HCT116 (cell line): ENCODE measurements at regions not wholly inside any gene's neighbourhood (a gene's known extent, or its start where the extent isn't known, plus 50 kb on each side); places are given as distances from the start of the nearest gene placed in this dataset.

Source experiments
- ATAC-seq: fragments of 200-7000 bp; cut with Tn5 transposase; 2 replicates; pipeline ENCODE4 v1.9.1; 2020; ENCODE audit warnings: mild to moderate bottlenecking, moderate library complexity
- BruUV-seq: library from RNA; stranded (reverse); fragments of 400-500 nt; replicated peaks from 2 replicates; lab custom pipeline; 2021; lab: Mats Ljungman, UMichigan
- CTCF ChIA-PET: fragments of 300-600 bp; sonication (Branson Sonifier 250); formaldehyde crosslinking; loops from one replicate; lab custom pipeline; 2021; ENCODE audit warnings: antibody characterized with exemption; lab: Charles Lee
- POLR2A ChIA-PET: fragments of 300-600, 350-600 bp; sonication (Branson Sonifier 250); formaldehyde crosslinking; loops from one replicate; lab custom pipeline; 2021; ENCODE audit warnings: antibody characterized with exemption; lab: Charles Lee
- RAD21 ChIA-PET, 2 experiments: fragments of 300-600 bp; sonication (Branson Sonifier 250); formaldehyde crosslinking; loops; one replicate each; lab custom pipeline; 2023; ENCODE audit warnings: low total read pairs in 2 of 2; ENCODE audit not compliant: uncharacterized antibody in 2 of 2, unreplicated experiment in 2 of 2, low non-redundant PET in 1 of 2; lab: Charles Lee
- DNase-seq: peaks from one replicate; pipeline ENCODE4 v3.0.0-alpha.2; 2010; ENCODE audit warnings: low read depth, low spot score
- H2AFZ ChIP-seq: fragments of 200-600 bp; shearing (Covaris generic), sonication (generic); 2 replicates; pipeline ENCODE4 v1.6.1; 2017; ENCODE audit warnings: low read depth, mixed run types, mixed read lengths, antibody characterized with exemption, low read length; ENCODE audit not compliant: poor library complexity, severe bottlenecking
- H3K27ac ChIP-seq: 2 replicates; pipeline ENCODE4 v1.5.1; 2012; ENCODE audit warnings: low read depth, low read length
- H3K27me3 ChIP-seq: fragments of 200-600 bp; sonication (generic); 2 replicates; pipeline ENCODE4 v1.6.1; 2016; ENCODE audit warnings: mixed run types, low read length, mixed read lengths; ENCODE audit not compliant: insufficient read depth
- H3K36me3 ChIP-seq, 2 experiments: fragments of 200-500 bp in 1 of 2; fragments of 200-600 bp in 1 of 2; sonication (Bioruptor generic) in 1 of 2; sonication (generic) in 1 of 2; 2 replicates each; pipeline versions ENCODE4 v1.5.1 to v1.6.1; 2014 to 2016; ENCODE audit warnings: low read length in 2 of 2, inconsistent platforms in 1 of 2, mixed read lengths in 1 of 2, mixed run types in 1 of 2; ENCODE audit not compliant: insufficient read depth in 2 of 2, control insufficient read depth in 1 of 2
- H3K4me1 ChIP-seq, 2 experiments: fragments of 200-600 bp in 1 of 2; sonication (generic) in 1 of 2; 2 replicates each; pipeline versions ENCODE4 v1.5.1 to v1.6.1; 2012 to 2017; ENCODE audit warnings: low read length in 2 of 2, inconsistent platforms in 1 of 2, mild to moderate bottlenecking in 1 of 2, mixed read lengths in 1 of 2, mixed run types in 1 of 2, moderate library complexity in 1 of 2; ENCODE audit not compliant: insufficient read depth in 2 of 2, control insufficient read depth in 1 of 2
- H3K4me2 ChIP-seq: fragments of 200-600 bp; sonication (generic); 2 replicates; pipeline ENCODE4 v1.6.1; 2017; ENCODE audit warnings: mixed run types, low read length, mixed read lengths
- H3K4me3 ChIP-seq, 2 experiments: fragments of 200-600 bp in 1 of 2; sonication (generic) in 1 of 2; replicated peaks in 1 of 2; 2 replicates each; pipeline ENCODE4 v1.5.1; 2011 to 2016; ENCODE audit warnings: low read length in 2 of 2, control low read depth in 1 of 2, low read depth in 1 of 2, mild to moderate bottlenecking in 1 of 2, mixed read lengths in 1 of 2, mixed run types in 1 of 2
- H3K79me2 ChIP-seq: fragments of 200-600 bp; sonication (generic); 2 replicates; pipeline ENCODE4 v1.6.1; 2017; ENCODE audit warnings: mild to moderate bottlenecking, mixed run types, low read length, moderate library complexity, mixed read lengths; ENCODE audit not compliant: insufficient read depth
- H3K9ac ChIP-seq: fragments of 200-600 bp; sonication (generic); 2 replicates; pipeline ENCODE4 v1.6.1; 2016; ENCODE audit warnings: low read length, mixed read lengths
- H3K9me2 ChIP-seq: fragments of 200-600 bp; sonication (generic), shearing (Covaris generic); 2 replicates; pipeline ENCODE4 v1.6.1; 2017; ENCODE audit warnings: mixed run types, mild to moderate bottlenecking, moderate library complexity; ENCODE audit not compliant: insufficient read depth
- H3K9me3 ChIP-seq, 2 experiments: fragments of 200-500 bp in 1 of 2; fragments of 200-600 bp in 1 of 2; sonication (Bioruptor generic) in 1 of 2; sonication (generic) in 1 of 2; 2 replicates each; pipeline ENCODE4 v1.6.1; 2014 to 2017; ENCODE audit warnings: low read length in 2 of 2, mixed read lengths in 2 of 2, inconsistent platforms in 1 of 2, low read depth in 1 of 2, mild to moderate bottlenecking in 1 of 2, mixed run types in 1 of 2, moderate library complexity in 1 of 2; ENCODE audit not compliant: control insufficient read depth in 1 of 2, insufficient read depth in 1 of 2
- H4K20me1 ChIP-seq: fragments of 200-600 bp; sonication (generic), shearing (Covaris generic); 2 replicates; pipeline ENCODE4 v1.6.1; 2017; ENCODE audit warnings: mixed run types, mild to moderate bottlenecking, moderate library complexity; ENCODE audit not compliant: insufficient read depth
- CBX3 ChIP-seq: IDR thresholded peaks from 2 replicates; pipeline ENCODE4 v1.6.1; 2012; ENCODE audit warnings: low read depth
- CEBPB ChIP-seq: IDR thresholded peaks from 2 replicates; pipeline ENCODE4 v1.6.1; 2012; ENCODE audit warnings: low read depth
- EGR1 ChIP-seq: IDR thresholded peaks from 2 replicates; pipeline ENCODE4 v1.6.1; 2012; ENCODE audit warnings: low read depth
- ELF1 ChIP-seq: IDR thresholded peaks from 2 replicates; pipeline ENCODE4 v1.6.1; 2012; ENCODE audit warnings: low read depth, borderline replicate concordance
- REST ChIP-seq: IDR thresholded peaks from 2 replicates; pipeline ENCODE4 v1.6.1; 2012; ENCODE audit warnings: low read depth
- SIN3A ChIP-seq: IDR thresholded peaks from 2 replicates; pipeline ENCODE4 v1.6.1; 2012; ENCODE audit warnings: low read depth
- SRF ChIP-seq: IDR thresholded peaks from 2 replicates; pipeline ENCODE4 v1.6.1; 2012; ENCODE audit warnings: low read depth
- YY1 ChIP-seq: IDR thresholded peaks from 2 replicates; pipeline ENCODE4 v1.6.1; 2011; ENCODE audit warnings: low read length, low read depth, moderate library complexity, mild to moderate bottlenecking; ENCODE audit not compliant: insufficient replicate concordance; ENCODE audit errors: extremely low read depth
- ZBTB33 ChIP-seq: IDR thresholded peaks from 2 replicates; pipeline ENCODE4 v1.6.1; 2011; ENCODE audit warnings: mild to moderate bottlenecking, low read length, moderate library complexity; ENCODE audit not compliant: insufficient replicate concordance; ENCODE audit errors: extremely low read depth
- intact Hi-C: fragments of 100-400 bp; cut with micrococcal nuclease; formaldehyde crosslinking; loops from 2 replicates; pipeline ENCODE4 v1.10.0; 2022

- TF ChIP-seq SIN3A (no peak), REST (no peak), CBX3 (no peak), ELF1 (no peak), EGR1 (no peak), SRF (no peak), CEBPB (no peak), ZBTB33 (no peak), YY1 (no peak)
- TF ChIP-seq, all 23 proteins: peak for 0
- ChIA-PET RAD21 (no interaction called here), POLR2A (no interaction called here), CTCF (no interaction called here)
- H3K36me3 ChIP-seq, result no peaks in the 10 kb centered on the region
- intact Hi-C loops, result no loop called here
- no peaks in the 10 kb centered on the region for H4K20me1 ChIP-seq
- H3K4me3 ChIP-seq, result no peak overlapping the region
- H3K4me2 ChIP-seq, result no peak overlapping the region
- H3K4me1 ChIP-seq, result no peaks in the 10 kb centered on the region
- H3K9me3 ChIP-seq, result no peaks in the 10 kb centered on the region
- ATAC-seq, result no peak
- H3K79me2 ChIP-seq, result no peaks in the 10 kb centered on the region
- no peak overlapping the region for H2AFZ ChIP-seq
- no peak for DNase-seq
- no peaks in the 10 kb centered on the region for H3K27me3 ChIP-seq
- no TSS peak for BruUV-seq
- H3K9me2 ChIP-seq, result no peaks in the 10 kb centered on the region
- H3K27ac ChIP-seq, result no peak overlapping the region
- H3K9ac ChIP-seq, result no peak overlapping the region
Measured at GRCh38 chr13:59422646-59423045, 741.1 kb downstream of the DIAPH3 start.
